ENCODE measurements at regions not wholly inside any gene's neighbourhood (a gene's known extent, or its start where the extent isn't known, plus 50 kb on each side); places are given as distances from the start of the nearest gene placed in this dataset.

DNA sequence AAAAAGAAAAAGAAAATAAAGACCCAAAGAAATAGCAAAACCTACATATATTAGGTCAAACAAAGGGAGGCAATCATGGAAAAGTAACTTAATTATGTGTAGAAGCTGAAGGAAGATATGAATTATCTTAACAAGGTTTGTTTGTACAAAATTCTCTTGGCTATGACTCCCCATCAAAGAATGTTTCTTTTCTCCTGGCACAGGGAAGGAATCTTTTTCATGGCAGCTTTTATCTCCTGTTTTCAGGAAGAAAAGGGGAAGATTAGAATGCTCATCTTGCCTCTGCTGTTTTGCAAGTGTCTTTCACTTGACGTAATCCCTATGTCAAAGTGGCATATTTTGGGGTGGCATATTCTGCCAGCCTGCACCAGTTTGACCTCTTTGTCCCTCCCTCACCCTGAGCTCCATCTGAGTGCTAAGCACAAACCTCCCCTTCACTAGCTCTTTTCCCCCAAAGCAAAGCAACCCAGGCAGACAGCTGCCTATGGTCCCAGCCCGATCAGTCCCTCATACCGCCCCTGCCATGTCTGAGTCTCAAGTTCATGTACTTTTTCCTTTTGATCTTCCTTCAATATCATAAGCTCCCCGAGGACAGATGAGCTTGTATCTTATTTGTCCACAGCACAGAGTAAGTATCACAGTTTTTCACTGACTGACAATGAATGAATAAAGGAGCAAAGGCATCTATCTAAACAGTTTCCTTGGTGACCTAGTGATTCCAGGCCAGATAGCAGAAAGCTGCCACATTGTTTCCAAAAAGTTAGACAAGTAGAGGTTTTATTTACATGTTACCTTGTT is 242.8 kb upstream of the ANKRD55 start:
- TF ChIP-seq, protein P1, sequence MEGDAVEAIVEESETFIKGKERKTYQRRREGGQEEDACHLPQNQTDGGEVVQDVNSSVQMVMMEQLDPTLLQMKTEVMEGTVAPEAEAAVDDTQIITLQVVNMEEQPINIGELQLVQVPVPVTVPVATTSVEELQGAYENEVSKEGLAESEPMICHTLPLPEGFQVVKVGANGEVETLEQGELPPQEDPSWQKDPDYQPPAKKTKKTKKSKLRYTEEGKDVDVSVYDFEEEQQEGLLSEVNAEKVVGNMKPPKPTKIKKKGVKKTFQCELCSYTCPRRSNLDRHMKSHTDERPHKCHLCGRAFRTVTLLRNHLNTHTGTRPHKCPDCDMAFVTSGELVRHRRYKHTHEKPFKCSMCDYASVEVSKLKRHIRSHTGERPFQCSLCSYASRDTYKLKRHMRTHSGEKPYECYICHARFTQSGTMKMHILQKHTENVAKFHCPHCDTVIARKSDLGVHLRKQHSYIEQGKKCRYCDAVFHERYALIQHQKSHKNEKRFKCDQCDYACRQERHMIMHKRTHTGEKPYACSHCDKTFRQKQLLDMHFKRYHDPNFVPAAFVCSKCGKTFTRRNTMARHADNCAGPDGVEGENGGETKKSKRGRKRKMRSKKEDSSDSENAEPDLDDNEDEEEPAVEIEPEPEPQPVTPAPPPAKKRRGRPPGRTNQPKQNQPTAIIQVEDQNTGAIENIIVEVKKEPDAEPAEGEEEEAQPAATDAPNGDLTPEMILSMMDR (optimal IDR thresholded peaks at IDR 0.05 in 1 of 3, IDR thresholded peaks at IDR 0.05 in 1 of 3, conservative IDR thresholded peaks at IDR 0.05 in 1 of 3; ENCODE audit: extremely low read depth in 1 of 3, insufficient read depth in 2 of 3, low read length in 3 of 3): no peak
- TF ChIP-seq EZH2 (IDR thresholded peaks at IDR 0.05; ENCODE audit: low read length): no peak
